Gastroesophageal sphincter (tissue), 3 donors: ENCODE measurements at regions not wholly inside any gene's neighbourhood (a gene's known extent, or its start where the extent isn't known, plus 50 kb on each side); places are given as distances from the start of the nearest gene placed in this dataset.

Source experiments
- CTCF ChIP-seq, 4 experiments: fragments of 200-600 bp in 2 of 4; fragments of 450-650 bp in 2 of 4; sonication (generic) in 1 of 4; IDR thresholded peaks; one replicate each; pipeline ENCODE4 v1.5.1; 2017 to 2019; ENCODE audit warnings: antibody characterized with exemption in 4 of 4, mild to moderate bottlenecking in 2 of 4, moderate library complexity in 2 of 4
- POLR2A ChIP-seq, 2 donors: fragments of 450-650 bp; IDR thresholded peaks; one replicate each; pipeline ENCODE4 v1.6.1; 2017; ENCODE audit warnings: antibody characterized with exemption in 2 of 2, mild to moderate bottlenecking in 2 of 2, moderate library complexity in 1 of 2
- POLR2AphosphoS5 ChIP-seq: sonication (generic); formaldehyde crosslinking; IDR thresholded peaks from one replicate; pipeline ENCODE4 v1.6.1; 2017; ENCODE audit warnings: antibody characterized with exemption

- no peak for TF ChIP-seq POLR2A (IDR thresholded peaks at IDR 0.05)
- TF ChIP-seq CTCF (IDR thresholded peaks at IDR 0.05) = no peak
- no peak for TF ChIP-seq POLR2AphosphoS5
Measured at GRCh38 chr11:109806205-109806604, 287.0 kb upstream of the ZC3H12C start.
